NCI-H226 (cell line): ENCODE measurements at regions not wholly inside any gene's neighbourhood (a gene's known extent, or its start where the extent isn't known, plus 50 kb on each side); places are given as distances from the start of the nearest gene placed in this dataset.
"Not testable (repeated sequence)": the region's sequence is repeated elsewhere in the genome, so short reads cannot be mapped to it uniquely, and the experiment has no call there.

Experiments used
- DNase-seq: peaks from one replicate; pipeline ENCODE4 v3.0.0-alpha.2; 2015

DNA sequence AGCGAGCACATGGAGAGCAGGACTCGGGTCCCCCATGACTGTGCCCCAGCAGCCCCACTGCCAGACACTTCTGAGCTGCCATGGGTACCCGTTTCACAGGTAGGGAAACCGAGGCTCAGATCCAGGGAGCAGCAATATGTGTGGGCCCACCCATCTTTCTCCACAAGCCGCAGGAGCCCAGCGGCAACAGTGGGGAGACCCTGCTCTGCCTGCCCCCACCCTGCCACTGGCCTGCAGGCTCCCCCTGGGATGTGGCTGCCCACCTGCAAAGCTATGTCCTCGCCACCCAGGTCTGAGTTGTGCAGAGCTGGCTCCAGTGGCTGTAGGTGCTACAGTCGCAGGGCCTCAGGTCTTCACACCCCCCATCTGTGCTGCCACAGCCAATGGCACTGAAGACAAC, 50.6 kb upstream of the C1QTNF9B start:
- no peak for DNase-seq

DNA sequence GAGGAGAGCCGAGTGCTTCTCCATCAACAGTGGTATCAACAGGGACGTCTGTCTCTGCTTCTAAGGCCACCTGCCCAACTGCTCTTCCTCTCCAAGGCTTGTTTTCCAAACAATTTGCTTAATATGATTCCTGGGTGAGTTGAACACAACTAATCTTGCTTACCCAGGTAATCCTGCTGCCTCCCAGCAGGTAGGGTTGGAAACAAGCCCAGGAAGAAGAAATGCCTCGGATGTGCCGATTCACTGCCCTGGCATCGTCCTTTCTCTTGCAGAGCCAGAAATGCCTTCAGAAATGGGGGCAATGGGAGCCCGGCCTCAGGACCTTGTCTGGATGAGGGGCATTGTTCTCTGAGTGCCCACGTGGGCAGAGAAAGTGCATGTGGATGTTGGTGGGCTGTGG, 51.9 kb upstream of the C1QTNF9B start:
- DNase-seq, result no peak

DNA sequence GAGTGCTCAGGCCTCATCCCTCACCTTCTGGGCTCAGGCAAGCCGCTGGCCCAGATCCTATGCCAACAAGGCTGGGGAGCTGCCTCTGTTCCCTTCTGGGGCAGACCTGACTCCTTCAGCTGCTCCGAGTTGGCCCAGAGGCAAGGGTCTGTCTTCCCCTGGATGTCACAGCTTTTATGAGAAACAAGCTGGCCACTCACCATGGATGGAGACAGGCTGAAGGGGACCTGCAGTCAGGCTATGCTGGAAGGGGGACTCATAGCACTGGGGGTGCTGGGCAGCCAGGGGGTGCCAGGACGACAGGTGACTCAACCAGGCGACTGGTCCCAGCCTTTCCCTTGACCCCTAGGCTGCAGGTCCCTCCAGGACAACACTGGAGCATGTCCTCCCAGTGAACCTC, 52.4 kb upstream of the C1QTNF9B start:
- DNase-seq, result no peak

DNA sequence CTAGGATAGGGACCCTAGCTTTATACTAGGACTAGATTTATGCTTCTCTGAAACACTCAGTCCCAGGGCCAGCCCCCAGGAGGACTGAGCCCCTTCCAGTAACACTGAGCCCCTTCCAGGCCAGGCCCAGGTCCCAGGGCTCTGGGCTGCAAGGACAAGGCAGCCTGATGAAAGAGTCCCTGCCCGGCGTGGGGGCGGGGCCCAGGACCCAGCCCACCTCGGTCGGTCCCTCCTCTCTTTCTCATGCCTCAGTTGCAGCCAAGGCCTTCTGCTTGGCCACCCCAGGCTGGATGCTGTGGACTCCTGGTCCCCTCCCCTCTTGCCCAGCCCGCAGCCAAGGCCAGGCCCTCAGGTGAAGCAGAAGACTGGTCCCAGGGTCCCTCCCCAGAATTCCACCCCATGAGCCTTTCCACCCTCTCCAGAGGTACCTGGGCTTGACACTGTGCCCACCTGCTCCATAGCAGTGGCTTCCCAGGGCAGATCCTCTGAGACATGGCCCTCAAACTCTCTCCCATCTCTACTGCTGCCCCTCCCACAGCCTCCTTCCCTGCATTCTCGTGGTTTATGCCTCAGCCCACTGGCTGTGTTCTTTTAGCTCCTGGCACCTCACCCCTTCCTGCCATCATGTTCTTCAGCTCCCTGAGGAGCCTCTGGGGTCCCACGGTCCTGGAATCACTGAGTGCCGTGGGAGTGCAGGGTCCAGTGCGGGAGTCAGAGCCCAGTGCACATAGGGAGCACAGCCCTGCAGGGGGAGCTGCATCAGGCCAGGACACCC, 53.6 kb upstream of the C1QTNF9B start:
- DNase-seq, result peak; percentile 8

DNA sequence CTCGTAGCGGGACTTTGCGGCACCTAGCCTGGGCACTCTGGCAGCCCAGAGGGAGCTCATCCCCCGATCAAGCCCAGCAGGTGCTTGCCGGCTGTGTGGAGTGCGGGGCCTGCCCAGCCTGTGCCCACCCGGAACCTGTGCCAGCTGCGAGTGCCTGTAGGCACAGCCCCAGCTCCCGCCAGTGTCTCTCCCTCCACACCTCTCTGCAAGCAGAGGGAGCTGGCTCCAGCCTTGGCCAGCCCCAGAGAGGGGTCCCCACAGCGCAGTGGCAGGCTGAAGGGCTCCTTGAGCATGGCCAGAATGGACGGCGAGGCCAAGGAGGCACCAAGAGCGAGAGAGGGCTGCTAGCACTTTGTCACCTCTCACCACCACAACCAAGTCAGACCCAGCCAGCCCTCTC, 55.5 kb upstream of the C1QTNF9B start:
- no peak for DNase-seq

DNA sequence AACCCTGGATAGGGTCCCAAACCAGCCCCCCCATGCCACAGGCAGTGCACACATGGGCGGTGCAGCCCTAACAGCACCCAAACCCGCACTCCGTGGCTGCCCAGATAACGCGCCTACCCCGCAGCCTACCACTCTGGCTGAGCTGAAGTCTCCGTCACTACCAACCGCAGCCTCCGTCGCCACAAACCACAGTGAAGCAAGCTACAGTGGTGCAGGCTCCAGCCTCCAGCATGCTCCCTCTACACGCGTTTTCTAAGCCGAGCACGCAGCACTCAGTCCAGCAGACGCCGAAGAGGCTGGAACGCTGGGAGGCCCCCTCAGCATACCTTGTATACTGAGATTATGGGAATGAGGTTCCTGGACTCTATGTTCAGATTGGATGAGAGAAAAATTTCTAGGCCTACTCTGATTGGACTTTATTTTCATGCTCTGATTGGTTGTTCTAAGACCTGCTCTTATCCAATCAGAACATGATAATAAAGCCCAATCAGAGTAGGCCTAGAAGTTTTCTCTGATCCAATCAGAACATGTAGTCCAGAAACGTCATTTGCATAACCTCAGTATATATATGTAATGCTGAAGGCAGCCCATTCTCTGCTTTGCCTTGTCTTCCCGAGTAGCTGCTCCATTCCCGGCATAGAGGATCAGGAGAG, 56.7 kb upstream of the C1QTNF9B start:
- DNase-seq, result no peak

DNA sequence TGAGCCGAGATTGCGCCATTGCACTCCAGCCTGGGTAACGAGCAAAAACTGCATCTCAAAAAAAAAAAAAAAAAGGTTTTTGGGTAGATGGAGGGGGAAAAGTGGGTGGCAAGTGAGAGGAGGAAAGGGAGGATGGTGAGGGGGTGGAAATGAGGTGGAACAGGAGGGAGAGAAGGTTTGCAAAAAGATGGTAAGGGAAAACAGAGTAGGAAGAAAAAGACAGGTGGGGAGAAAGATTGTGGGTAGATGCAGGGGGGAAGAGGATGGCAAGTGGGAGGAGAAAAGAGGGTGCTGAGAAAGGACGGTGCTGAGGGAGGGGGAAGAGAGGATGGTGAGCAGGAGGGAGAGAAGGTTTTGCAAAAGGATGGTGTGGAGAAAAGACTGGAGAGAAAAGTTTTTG, 57.8 kb upstream of the C1QTNF9B start:
- DNase-seq, result no peak

DNA sequence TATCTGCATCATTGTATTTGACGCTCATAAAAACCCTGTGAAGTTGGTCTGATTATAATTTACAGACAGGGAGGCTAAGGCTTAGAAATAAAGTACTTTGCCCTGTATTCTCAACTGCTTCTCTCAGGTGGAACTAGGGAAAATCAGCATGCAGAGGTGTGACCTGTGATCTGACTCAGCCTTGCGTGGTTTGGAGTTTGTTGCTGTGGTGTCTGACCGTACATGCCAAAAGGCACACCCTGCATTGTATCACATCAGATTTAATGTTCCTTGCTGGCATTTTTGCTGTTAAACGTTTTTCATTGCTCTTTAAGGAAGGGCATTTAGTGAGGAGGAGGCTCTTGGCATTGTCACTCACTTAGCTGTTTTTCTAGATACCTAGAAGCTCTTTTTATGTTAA, 58.8 kb upstream of the C1QTNF9B start:
- DNase-seq, result peak; percentile 66

DNA sequence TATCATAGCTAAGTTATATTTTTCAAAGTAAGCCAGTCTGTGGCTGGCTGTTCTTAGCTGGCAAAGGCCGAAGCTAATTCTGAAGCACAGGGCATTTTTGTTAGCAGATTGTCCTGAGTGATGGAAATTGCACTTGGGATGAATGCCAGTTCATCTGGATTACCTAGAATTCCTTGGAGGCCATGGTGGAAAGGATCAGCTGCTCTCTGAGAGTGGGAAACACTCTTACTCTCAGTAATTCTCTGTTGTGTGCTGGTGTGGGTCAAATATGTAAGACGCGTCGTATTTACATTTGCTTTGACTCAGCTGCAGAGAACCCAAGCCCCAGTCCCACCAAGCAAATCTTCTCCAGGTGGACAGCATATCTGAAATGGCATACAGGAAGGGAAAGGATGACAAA, 60.7 kb upstream of the C1QTNF9B start:
- no peak for DNase-seq

DNA sequence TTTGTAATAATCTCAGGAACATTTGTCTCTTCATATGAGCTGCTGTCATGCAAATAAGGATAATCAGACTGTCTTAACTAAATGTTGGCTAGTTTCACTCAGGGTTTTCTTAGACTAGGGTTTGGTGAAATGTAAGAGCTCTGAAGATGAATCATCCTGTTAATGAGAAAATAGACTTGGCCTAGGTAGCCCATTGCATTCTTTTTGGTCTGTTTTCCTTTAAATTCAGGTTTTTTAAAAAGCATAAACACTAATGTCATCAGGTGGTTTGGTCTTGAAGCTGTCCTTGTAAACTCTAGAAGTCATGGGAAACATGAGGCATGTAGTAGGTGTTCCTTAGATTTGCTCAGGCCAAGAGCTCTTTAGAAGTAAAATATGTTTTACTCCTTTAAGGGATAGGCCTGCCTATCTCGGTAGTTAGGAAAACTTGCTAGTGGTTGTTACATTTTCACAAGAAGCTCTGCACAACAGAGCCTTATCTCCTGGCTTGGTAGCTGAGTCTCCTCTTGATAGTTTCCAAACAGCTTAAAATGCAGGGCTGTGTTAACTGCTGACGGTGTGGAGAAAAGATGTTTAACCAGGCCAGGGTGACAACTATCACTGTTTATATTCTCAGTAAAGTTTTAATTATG, 62.0 kb upstream of the C1QTNF9B start:
- no peak for DNase-seq

DNA sequence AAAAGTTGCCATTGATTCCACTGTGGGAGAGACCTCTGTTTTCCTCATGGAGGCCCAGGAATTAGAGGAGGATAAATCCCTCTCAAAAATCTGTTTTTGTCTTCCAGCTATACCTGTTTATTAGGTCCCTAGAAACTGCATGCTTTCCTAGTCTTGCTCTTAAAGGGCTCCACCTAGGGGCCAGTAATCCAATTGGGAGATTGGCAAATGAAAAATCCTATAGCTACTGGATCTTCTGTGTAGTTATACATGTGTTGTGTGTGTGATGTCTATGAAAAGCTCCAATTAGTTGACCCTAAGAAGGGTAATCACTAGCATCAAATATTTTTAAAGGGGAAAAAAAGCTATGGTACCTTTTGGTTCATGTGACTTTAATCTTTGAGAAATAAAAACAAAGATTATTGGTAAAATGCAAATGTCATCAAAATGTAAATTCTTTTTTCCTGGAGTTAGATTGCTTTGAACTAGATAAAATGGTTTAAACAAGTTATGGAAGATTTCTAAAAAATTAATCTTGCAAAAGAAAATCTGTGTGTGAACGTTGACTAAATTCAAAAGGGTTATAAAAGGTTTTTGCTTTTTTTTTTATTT, 63.4 kb upstream of the C1QTNF9B start:
- peak; percentile 34 for DNase-seq

DNA sequence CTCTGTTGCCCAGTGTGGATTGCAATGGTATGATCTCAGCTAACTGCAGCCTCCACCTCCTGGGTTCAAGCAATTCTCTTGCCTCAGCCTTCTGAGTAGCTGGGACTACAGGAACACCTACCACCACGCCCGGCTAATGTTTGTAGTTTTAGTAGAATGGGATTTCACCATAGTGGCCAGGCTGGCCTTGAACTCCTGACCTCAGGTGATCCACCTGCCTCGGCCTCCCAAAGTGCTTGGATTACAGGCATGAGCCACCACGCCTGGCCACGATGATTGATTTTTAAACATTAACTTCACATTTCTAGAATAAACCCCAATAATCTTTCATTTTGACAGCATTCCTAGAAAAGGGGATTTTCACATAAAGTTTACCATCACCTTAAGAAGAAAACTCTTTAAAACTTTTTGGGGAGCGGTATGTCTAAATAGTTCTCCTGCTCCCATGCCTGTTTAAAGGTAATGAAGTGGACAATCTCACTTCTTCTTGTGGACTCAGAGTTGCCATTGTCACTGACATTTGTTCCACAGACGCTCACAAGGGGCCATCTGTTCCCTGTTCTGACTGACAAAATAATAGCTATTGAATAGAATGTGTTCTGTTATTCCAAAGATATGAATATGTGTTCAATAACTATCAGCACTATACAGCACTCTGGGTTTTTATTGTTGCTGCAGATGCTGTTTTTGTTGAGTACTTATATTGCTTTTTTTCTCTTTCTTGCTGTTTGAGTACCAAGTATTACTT, 66.1 kb upstream of the C1QTNF9B start:
- no peak for DNase-seq

DNA sequence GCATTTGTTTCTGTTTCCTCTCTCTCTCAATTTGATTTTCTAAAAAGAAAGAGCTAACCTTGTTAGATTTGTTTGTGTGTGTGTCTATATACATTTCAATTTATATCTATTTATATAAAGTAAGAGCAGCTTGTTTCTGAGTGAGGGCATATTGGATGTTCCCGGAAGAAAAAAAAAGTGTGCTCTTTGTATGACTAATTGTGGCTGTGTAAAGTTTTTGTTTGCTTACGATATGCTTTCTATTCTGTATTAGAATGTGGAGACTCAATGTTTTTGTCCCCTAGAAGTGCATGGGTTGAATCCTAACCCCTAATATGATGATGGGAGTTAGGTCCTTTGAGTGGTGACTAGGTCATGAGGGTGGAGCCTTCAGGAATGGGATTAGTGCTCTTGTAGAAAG, 66.6 kb upstream of the C1QTNF9B start:
- DNase-seq, result no peak

DNA sequence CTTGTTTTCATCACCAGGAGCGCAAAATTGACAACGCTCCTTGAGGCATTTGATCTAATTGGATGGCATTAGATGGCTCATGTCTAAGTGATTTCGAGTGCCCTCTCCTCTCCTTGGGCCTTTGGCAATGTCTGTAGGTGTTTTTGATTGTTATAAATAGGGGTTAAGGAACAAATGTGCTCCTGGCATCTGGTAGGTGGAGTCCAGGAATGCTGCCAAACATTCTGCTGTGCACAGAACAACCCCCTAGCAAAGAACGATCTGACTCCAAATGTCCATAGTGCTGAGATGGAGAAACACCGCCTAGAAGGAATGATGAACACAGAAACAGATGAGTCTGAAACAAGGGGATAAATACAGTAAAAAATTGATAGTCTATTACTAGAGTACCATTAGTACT, 68.0 kb upstream of the C1QTNF9B start:
- no peak for DNase-seq

DNA sequence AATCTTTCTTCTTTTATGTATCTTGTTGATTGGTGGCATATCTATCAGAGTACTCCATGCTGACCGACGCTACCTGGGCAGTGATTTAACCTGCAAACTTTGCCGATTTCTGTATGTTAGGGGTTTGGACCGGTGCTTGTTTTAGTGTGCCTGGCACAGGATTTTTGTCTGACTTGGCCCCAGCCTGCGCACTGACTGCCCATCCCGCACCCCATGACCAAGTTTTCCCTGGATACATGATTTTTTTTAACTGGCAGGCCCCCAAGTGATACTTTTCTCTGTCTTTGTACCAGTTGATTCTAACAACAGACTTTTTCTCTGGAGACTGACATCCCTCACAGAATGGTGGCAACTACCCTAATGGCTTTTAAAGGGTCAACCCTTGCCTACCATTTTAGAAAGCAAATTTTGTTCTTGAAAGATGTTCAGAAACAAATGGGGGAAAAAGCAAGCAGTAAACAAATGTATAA, 69.0 kb upstream of the C1QTNF9B start:
- no peak for DNase-seq

DNA sequence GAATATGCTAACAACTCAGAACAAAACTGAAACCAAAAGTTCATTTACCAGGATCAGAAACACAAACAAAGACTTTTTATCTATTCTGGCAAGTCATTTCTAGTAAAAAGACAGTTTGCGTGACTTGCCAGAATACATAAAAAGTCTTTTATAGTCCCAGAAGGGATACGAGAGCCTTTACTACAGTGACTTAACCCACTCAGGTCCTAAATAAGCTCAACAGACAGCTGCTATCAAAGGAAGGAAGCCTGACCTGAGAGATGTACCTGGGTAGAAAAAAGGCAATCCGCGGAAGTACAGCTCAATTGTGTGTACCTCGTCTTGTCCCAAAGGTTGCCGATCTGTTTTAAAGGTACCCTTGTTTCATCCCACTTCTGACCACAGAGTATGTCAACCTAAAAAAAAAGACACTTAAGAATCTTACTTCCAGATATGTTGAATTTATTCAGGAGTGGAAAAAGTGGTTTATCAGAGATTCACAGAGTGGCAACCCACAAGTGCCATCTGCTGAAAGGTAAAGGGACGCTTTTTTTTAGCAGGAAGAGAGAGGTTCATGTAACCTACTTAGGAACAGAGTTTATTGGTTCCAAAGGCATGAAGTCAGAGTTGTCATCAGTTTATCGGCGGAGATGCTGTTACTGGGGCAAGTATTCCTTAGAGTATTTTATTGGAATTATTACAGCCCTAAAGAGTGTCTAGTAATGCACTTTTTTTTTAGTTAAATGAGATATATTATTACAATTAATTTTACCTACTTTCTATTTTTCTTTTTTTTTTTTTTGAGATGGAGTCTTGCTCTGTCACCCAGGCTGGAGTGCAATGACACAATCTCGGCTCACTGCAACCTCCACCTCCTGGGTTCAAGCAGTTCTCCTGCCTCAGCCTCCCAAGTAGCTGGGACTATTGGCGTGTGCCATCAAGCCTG, 69.7 kb upstream of the C1QTNF9B start:
- no peak for DNase-seq

DNA sequence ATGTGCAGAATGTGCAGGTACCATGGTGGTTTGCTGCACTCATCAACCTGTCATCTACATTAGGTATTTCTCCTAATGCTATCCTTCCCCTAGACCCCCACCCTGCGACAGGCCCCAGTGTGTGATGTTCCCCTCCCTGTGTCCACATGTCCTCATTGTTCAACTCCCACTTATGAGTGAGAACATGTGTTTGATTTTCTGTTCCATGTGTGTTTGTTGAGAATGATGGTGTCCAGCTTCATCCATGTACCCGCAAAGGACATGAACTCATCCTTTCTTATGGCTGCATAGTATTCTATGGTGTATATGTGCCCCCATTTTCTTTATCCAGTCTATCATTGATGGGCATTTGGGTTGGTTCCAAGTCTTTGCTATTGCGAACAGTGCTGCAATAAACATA, 70.5 kb upstream of the C1QTNF9B start:
- DNase-seq, result not testable (repeated sequence)

DNA sequence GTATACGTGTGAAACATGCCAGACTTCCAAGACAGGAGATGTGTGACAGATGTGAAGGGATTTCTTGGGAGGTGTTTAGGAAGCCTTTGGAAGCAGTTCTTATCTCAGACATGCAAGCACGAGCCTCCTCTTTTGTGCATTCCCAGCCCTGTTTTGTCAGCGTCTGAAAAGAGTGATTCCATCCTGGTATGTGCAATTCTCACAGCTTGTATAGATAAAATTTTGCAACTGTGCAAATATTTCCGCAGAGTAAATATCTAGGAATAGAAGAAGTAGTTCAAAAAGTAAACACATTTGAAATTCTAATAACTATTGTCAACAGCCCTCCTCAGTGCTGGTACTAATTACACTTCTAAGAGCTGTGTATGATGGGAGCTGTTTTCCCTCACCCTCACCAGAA, 72.3 kb upstream of the C1QTNF9B start:
- peak; percentile 51 for DNase-seq

DNA sequence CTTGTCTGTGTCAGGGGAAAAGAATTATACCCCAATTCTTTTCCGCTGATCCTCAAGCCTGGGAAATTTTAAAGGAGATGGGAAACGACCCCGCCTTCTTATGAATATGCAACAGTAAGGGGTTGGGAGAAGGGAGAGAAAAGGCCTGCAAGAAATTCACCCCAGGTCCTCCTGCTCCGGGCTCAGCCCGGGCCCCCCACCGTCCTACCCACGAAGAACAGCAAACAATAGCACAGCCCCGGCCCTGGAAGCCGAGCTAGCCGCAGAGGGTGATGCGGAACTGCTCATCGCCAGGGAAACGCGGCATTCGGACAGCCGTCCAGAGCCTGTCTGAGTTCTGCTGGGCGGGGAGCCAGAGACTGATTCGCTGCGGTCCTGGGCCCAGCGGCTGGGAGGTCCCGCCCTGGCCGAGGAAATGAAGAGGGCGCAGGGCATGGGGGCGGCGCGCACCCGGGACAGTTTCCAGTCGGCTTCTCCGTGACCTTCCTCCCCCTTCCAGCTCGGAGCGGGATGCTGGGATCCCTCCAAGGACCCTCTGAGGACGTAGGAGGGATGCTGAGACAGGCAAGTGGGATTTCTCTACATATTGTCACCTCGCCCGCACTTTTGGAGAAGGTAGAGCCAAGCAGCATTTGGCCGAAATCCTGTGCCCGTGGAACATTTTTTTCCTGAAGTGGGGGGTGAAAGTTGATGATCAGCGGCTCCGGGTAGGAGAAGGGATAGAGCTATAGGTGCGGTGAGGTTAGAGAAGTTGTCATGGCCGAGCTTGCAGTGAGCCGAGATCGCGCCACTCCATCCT, 82.3 kb upstream of the C1QTNF9B start:
- DNase-seq, result peak; percentile 64

DNA sequence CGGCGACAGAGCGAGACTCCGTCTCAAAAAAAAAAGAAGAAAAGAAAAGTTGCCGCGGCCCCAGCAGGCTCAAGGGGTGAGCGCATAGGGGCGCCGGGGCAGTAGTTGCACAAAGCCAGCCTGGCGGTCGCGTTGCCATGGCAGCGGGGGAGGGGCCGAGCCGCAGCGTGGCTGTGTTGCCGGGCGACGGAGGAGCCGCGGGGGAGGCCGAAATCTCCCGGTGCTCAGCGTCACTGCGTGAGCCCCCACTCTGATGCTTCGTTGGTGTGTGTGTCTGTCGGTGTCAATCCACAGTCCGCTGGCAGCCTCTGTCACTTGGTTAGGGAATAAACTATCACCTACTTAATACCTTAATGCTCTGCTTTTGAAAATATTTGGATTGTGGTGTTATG, 82.9 kb upstream of the C1QTNF9B start:
- peak; percentile 51 for DNase-seq

DNA sequence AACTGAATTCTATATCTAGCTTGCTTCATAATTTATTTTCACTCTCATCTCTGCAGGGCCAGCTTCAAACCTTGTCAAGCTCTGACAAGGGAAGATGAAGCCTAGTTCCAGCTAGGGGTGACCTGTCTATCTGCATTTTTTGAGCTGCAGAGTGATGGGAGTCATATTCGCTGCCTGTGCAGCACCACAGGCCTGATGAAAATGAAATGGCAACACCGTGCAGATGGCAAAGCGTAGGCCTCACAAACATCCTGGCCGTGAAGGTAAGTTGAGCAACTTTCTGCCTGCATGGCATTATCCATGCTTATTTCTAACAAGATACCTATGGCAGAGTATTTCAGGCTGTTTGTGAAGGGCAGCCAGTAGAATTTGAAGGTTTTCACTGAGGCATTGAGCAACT, 86.4 kb upstream of the C1QTNF9B start:
- DNase-seq, result no peak
